ENCODE measurements at regions not wholly inside any gene's neighbourhood (a gene's known extent, or its start where the extent isn't known, plus 50 kb on each side); places are given as distances from the start of the nearest gene placed in this dataset.

DNA sequence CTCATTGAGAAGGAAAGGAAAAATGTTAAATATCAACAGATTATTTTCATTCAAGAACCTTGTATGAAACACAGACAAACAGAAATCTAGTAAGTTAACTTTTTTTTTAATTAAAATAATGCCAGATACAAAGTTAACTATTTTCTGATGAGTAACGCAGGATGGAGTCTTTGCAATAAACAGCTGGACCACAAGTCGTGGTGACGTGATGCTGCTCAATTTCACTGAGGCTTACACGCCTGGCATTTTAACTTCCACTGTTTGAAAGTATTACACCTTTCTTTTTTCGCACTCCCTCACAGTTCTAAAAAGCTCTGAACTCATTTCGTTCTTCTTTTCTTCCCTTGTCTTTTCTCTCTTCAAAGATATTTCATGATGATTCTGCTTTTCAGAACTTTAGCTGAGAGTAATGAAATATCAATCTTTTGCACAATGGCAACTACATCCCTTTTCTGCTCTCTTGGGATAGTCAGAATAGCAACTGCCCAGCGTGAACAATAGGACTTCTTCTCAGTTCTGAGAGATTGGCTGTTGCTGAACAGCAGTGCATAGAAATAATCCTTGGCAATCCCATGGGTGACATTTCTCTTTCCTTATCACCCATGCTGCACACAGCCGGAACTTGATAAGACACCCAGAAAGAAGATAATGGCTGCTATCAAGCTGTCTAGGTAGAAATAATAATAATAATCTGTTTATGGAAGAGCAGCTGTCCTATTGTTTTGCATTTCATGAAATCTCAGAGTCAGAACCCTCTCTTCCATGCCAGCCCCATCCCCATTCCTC lies 160.5 kb downstream of the BTG1 start:
- Histone ChIP-seq H3K27me3 (ENCODE audit: low read depth) (no peaks in the 10 kb centered on the region), H3K36me3 (no peaks in the 10 kb centered on the region), H3K4me3 (no peak overlapping the region), H3K9me3 (no peaks in the 10 kb centered on the region), H3K27ac (no peak overlapping the region), H3K4me1 (no peaks in the 10 kb centered on the region)
- DNase-seq (no peak), ATAC-seq (no peak)
- TF ChIP-seq, protein P1, sequence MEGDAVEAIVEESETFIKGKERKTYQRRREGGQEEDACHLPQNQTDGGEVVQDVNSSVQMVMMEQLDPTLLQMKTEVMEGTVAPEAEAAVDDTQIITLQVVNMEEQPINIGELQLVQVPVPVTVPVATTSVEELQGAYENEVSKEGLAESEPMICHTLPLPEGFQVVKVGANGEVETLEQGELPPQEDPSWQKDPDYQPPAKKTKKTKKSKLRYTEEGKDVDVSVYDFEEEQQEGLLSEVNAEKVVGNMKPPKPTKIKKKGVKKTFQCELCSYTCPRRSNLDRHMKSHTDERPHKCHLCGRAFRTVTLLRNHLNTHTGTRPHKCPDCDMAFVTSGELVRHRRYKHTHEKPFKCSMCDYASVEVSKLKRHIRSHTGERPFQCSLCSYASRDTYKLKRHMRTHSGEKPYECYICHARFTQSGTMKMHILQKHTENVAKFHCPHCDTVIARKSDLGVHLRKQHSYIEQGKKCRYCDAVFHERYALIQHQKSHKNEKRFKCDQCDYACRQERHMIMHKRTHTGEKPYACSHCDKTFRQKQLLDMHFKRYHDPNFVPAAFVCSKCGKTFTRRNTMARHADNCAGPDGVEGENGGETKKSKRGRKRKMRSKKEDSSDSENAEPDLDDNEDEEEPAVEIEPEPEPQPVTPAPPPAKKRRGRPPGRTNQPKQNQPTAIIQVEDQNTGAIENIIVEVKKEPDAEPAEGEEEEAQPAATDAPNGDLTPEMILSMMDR (IDR thresholded peaks at IDR 0.05) = no peak
- intact Hi-C loops (cut with DNase I) = no loop called here

DNA sequence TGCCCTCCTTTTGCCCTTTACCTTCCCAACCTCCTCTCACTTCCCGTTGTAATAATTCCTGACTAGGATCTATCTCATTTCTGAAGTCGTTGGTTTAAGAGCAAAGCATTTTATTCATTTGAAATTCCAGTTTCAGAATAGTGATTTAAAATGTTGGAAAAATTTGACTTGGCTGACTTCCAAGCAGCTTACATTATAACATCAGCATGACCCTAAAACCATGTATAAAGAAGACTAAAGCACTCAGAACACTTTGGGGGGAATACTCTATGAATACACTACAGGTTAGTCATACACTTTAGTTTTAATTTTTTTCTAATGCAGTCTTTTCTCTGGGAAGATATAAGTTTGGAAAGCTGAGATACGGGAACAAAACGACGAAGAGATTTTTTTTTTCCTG lies 161.1 kb downstream of the BTG1 start:
- no peaks in the 10 kb centered on the region for H3K9me3 ChIP-seq
- DNase-seq = no peak
- no peak for ATAC-seq
- TF ChIP-seq, protein P1 (IDR thresholded peaks at IDR 0.05) = no peak
- no peaks in the 10 kb centered on the region for H3K36me3 ChIP-seq
- no peaks in the 10 kb centered on the region for H3K27me3 ChIP-seq (ENCODE audit: low read depth)
- intact Hi-C loops (cut with DNase I) = no loop called here
- H3K4me1 ChIP-seq = no peaks in the 10 kb centered on the region
- H3K4me3 ChIP-seq = no peak overlapping the region
- no peak overlapping the region for H3K27ac ChIP-seq

DNA sequence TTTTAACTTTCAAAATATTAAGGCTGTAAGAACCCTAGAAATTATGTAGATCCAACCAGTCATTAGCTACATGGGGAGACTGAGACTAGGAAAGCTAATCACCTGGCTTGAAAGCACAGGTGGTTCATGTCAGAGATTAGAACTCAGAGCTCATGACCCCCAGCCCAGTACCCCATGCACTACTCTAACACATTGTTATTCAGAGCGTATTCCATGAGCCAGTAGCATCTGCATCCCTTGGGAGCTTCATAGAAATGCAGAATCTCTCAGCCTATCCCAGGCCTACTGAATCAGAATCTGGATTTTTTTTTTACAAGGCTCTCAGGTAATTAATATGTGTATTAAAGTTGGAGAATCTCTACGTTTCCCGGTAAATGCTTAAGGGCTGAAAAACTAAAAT lies 161.7 kb downstream of the BTG1 start:
- no peaks in the 10 kb centered on the region for H3K9me3 ChIP-seq
- ATAC-seq = no peak
- no peak overlapping the region for H3K4me3 ChIP-seq
- intact Hi-C loops (cut with DNase I) = no loop called here
- no peak overlapping the region for H3K27ac ChIP-seq
- H3K4me1 ChIP-seq = no peaks in the 10 kb centered on the region
- TF ChIP-seq, protein P1 (IDR thresholded peaks at IDR 0.05) = no peak
- no peaks in the 10 kb centered on the region for H3K36me3 ChIP-seq
- no peak for DNase-seq
- no peaks in the 10 kb centered on the region for H3K27me3 ChIP-seq (ENCODE audit: low read depth)

DNA sequence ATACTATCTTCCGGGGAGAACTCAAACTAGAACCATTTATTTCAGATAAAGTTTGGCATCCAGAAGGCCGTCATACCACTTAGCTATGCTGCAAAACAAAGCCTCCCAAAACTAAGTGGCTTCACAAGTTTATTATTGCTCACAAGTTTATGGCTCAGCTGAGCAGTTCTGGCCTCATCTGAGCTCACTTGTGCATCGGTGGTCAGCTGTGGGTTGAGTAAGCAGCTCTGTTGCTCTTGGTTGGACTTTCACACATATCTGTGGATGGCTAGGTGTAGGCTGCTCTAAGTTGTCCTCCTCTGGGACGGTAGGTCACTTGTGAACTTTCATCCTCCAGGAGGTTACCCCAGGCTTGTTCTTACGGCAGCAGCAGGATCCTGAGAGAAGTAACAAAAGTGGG lies 162.7 kb downstream of the BTG1 start:
- DNase-seq (no peak), ATAC-seq (peak in 1 of 2 donors; percentile 39)
- TF ChIP-seq, protein P1 (IDR thresholded peaks at IDR 0.05) = no peak
- Histone ChIP-seq H3K27ac (no peak overlapping the region), H3K27me3 (ENCODE audit: low read depth) (no peaks in the 10 kb centered on the region), H3K4me3 (no peak overlapping the region), H3K36me3 (no peaks in the 10 kb centered on the region), H3K9me3 (no peaks in the 10 kb centered on the region), H3K4me1 (no peaks in the 10 kb centered on the region)
- intact Hi-C loops (cut with DNase I) = no loop called here

DNA sequence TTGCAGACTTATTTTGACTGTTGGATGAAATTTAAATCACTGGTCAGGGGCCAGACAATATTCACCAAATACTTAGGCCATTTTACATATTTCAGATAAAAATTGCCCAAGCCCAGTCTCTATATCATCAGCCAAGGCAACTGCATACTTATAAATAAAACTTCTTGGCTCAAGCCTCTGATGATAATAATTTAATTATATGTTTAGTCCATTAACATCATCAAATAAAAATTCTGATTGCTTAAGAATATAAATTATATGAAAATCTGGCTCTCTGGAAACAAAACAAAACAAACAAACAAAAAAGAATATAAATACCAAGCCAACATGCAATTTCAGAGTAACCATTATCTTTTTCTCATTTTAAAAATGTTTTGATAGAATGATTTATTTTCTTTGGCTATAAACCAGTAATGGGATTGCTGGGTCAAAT lies 165.2 kb downstream of the BTG1 start:
- no peaks in the 10 kb centered on the region for H3K36me3 ChIP-seq
- intact Hi-C loops (cut with DNase I) = no loop called here
- H3K4me3 ChIP-seq = no peak overlapping the region
- no peaks in the 10 kb centered on the region for H3K9me3 ChIP-seq
- DNase-seq (no peak), ATAC-seq (no peak)
- no peaks in the 10 kb centered on the region for H3K27me3 ChIP-seq (ENCODE audit: low read depth)
- H3K4me1 ChIP-seq = no peaks in the 10 kb centered on the region
- no peak overlapping the region for H3K27ac ChIP-seq
- TF ChIP-seq, protein P1 (IDR thresholded peaks at IDR 0.05) = no peak

All from lower lobe of right lung (tissue), 2 donors.